Liver (tissue), 8 donors: ENCODE measurements at regions not wholly inside any gene's neighbourhood (a gene's known extent, or its start where the extent isn't known, plus 50 kb on each side); places are given as distances from the start of the nearest gene placed in this dataset.

Source experiments
- DNase-seq: peaks from one replicate; pipeline ENCODE4 v3.0.0-alpha.2; 2017; ENCODE audit warnings: low spot score
- H3K27ac ChIP-seq, 2 donors: one replicate each; pipeline ENCODE4 v1.7.0; 2013; ENCODE audit warnings: inconsistent platforms in 2 of 2, low read length in 2 of 2, control low read depth in 1 of 2, low read depth in 1 of 2, mild to moderate bottlenecking in 1 of 2
- H3K27me3 ChIP-seq, 4 donors: one replicate each; pipeline versions ENCODE4 v1.6.1 to v1.7.0; 2013; ENCODE audit warnings: low read length in 3 of 4, inconsistent platforms in 1 of 4, mild to moderate bottlenecking in 1 of 4, moderate library complexity in 1 of 4; ENCODE audit not compliant: control insufficient read depth in 4 of 4, insufficient read depth in 4 of 4
- H3K36me3 ChIP-seq, 4 donors: one replicate each; pipeline versions ENCODE4 v1.6.1 to v1.7.0; 2013; ENCODE audit warnings: low read length in 3 of 4, mild to moderate bottlenecking in 3 of 4, low read depth in 1 of 4, moderate library complexity in 1 of 4; ENCODE audit not compliant: control insufficient read depth in 4 of 4, insufficient read depth in 3 of 4
- H3K4me1 ChIP-seq, 4 donors: one replicate each; pipeline versions ENCODE4 v1.6.1 to v1.7.0; 2013; ENCODE audit warnings: low read length in 3 of 4, mild to moderate bottlenecking in 3 of 4, moderate library complexity in 1 of 4; ENCODE audit not compliant: control insufficient read depth in 4 of 4, insufficient read depth in 4 of 4
- H3K4me3 ChIP-seq, 3 donors: one replicate each; pipeline versions ENCODE4 v1.6.1 to v1.7.0; 2013; ENCODE audit warnings: low read length in 3 of 3, control low read depth in 1 of 3, low read depth in 1 of 3, mild to moderate bottlenecking in 1 of 3
- H3K9ac ChIP-seq, 2 donors: one replicate each; pipeline ENCODE4 v1.7.0; 2013; ENCODE audit warnings: low read length in 2 of 2, mild to moderate bottlenecking in 2 of 2, moderate library complexity in 2 of 2, control low read depth in 1 of 2, low read depth in 1 of 2
- H3K9me3 ChIP-seq, 4 donors: one replicate each; pipeline versions ENCODE4 v1.6.1 to v1.7.0; 2013; ENCODE audit warnings: low read length in 3 of 4; ENCODE audit not compliant: control insufficient read depth in 4 of 4
- EGR1 ChIP-seq, 2 donors: IDR thresholded peaks; 2 replicates each; pipeline ENCODE4 v1.6.1; 2016 to 2018; ENCODE audit warnings: antibody characterized with exemption in 2 of 2, low read depth in 2 of 2
- FOXA1 ChIP-seq: IDR thresholded peaks from 2 replicates; pipeline ENCODE4 v1.6.1; 2016; ENCODE audit warnings: antibody characterized with exemption
- FOXA2 ChIP-seq: IDR thresholded peaks from 2 replicates; pipeline ENCODE4 v1.6.1; 2016; ENCODE audit warnings: antibody characterized with exemption
- GABPA ChIP-seq, 2 donors: IDR thresholded peaks in 1 of 2; conservative IDR thresholded peaks in 1 of 2; 2 replicates each; pipeline ENCODE4 v1.6.1; 2016; ENCODE audit warnings: antibody characterized with exemption in 2 of 2, mild to moderate bottlenecking in 1 of 2, moderate library complexity in 1 of 2
- HNF4G ChIP-seq: IDR thresholded peaks from 2 replicates; pipeline ENCODE4 v1.6.1; 2016; ENCODE audit warnings: antibody characterized with exemption
- JUND ChIP-seq, 2 donors: IDR thresholded peaks; 2 replicates each; pipeline ENCODE4 v1.6.1; 2016; ENCODE audit warnings: antibody characterized with exemption in 2 of 2
- NR2F2 ChIP-seq: IDR thresholded peaks from 2 replicates; pipeline ENCODE4 v1.6.1; 2016; ENCODE audit warnings: antibody characterized with exemption
- RAD21 ChIP-seq, 2 donors: IDR thresholded peaks; 2 replicates each; pipeline ENCODE4 v1.6.1; 2016; ENCODE audit warnings: antibody characterized with exemption in 2 of 2, mild to moderate bottlenecking in 2 of 2
- RXRA ChIP-seq, 2 donors: IDR thresholded peaks; 2 replicates each; pipeline ENCODE4 v1.6.1; 2017 to 2018; ENCODE audit warnings: antibody characterized with exemption in 2 of 2, mild to moderate bottlenecking in 1 of 2
- SP1 ChIP-seq: IDR thresholded peaks from 2 replicates; pipeline ENCODE4 v1.6.1; 2018; ENCODE audit warnings: antibody characterized with exemption, mild to moderate bottlenecking
- TAF1 ChIP-seq: conservative IDR thresholded peaks from 2 replicates; pipeline ENCODE4 v1.6.1; 2016; ENCODE audit warnings: antibody characterized with exemption, mild to moderate bottlenecking
- YY1 ChIP-seq: IDR thresholded peaks from 2 replicates; pipeline ENCODE4 v1.6.1; 2016; ENCODE audit warnings: antibody characterized with exemption, mild to moderate bottlenecking
- WGBS: extraction: QIAGEN DNeasy Blood & Tissue Kit; methylation state at CpG from one replicate; pipeline ENCODE4 v1.1.7; 2013; 5-methylcytosine and 5-hydroxymethylcytosine counted together
- TF ChIP-seq, protein P1 (sequence below): IDR thresholded peaks from 2 replicates; pipeline ENCODE4 v1.6.1; 2016; ENCODE audit warnings: antibody characterized with exemption, mild to moderate bottlenecking
- TF ChIP-seq, protein P2 (sequence below): IDR thresholded peaks from 2 replicates; pipeline ENCODE4 v1.6.1; 2016; ENCODE audit warnings: antibody characterized with exemption
- TF ChIP-seq, protein P3 (sequence below): fragments of 150-350 bp; IDR thresholded peaks from 2 replicates; pipeline ENCODE4 v1.5.1; 2017; ENCODE audit warnings: improper control_type of control experiment, low read depth, low read length; ENCODE audit not compliant: missing input control
- TF ChIP-seq, protein P4 (sequence below): IDR thresholded peaks from 2 replicates; pipeline ENCODE4 v1.6.1; 2016; ENCODE audit warnings: antibody characterized with exemption
- TF ChIP-seq, protein P5 (sequence below): IDR thresholded peaks from 2 replicates; pipeline ENCODE4 v1.6.1; 2016; ENCODE audit warnings: antibody characterized with exemption
- donor health status: healthy.
- donor health status: healthy.
- donor health status: healthy.
- donor health status: healthy.
- donor health status: healthy.

DNA sequence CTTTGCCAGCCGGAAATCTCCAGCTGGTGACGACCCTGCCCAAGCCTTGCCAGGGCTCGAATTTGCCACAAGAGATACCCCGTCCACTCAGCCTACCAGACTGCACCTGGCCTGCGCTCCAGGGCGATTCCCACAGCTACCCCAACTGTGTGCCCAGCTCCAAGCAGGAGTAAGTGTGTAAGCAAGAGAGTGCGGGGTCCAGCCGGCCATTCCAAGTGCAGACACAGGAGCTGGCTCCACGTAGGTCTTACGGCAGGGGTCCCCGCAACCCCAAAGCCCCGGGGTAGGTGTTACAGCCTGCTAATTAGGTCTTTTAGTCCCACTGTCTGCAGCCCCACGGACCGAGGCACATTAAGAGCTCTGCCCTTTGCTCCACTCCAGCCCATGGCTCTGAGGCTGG lies 1305.2 kb downstream of the ARAP2 start:
- no peak for DNase-seq
- H3K27ac ChIP-seq, result no peak overlapping the region
- no peaks in the 10 kb centered on the region for H3K27me3 ChIP-seq
- H3K9ac ChIP-seq, result no peak overlapping the region
- 83% methylated on average over 14 of the region's 14 CpGs for WGBS
- TF ChIP-seq, protein P1, sequence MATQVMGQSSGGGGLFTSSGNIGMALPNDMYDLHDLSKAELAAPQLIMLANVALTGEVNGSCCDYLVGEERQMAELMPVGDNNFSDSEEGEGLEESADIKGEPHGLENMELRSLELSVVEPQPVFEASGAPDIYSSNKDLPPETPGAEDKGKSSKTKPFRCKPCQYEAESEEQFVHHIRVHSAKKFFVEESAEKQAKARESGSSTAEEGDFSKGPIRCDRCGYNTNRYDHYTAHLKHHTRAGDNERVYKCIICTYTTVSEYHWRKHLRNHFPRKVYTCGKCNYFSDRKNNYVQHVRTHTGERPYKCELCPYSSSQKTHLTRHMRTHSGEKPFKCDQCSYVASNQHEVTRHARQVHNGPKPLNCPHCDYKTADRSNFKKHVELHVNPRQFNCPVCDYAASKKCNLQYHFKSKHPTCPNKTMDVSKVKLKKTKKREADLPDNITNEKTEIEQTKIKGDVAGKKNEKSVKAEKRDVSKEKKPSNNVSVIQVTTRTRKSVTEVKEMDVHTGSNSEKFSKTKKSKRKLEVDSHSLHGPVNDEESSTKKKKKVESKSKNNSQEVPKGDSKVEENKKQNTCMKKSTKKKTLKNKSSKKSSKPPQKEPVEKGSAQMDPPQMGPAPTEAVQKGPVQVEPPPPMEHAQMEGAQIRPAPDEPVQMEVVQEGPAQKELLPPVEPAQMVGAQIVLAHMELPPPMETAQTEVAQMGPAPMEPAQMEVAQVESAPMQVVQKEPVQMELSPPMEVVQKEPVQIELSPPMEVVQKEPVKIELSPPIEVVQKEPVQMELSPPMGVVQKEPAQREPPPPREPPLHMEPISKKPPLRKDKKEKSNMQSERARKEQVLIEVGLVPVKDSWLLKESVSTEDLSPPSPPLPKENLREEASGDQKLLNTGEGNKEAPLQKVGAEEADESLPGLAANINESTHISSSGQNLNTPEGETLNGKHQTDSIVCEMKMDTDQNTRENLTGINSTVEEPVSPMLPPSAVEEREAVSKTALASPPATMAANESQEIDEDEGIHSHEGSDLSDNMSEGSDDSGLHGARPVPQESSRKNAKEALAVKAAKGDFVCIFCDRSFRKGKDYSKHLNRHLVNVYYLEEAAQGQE, result no peak
- TF ChIP-seq, protein P2, sequence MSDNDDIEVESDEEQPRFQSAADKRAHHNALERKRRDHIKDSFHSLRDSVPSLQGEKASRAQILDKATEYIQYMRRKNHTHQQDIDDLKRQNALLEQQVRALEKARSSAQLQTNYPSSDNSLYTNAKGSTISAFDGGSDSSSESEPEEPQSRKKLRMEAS, result no peak
- TF ChIP-seq FOXA2 (no peak), EGR1 (IDR thresholded peaks at IDR 0.05; ENCODE audit: low read depth in 2 of 2) (no peak), FOXA1 (no peak), JUND (IDR thresholded peaks at IDR 0.05) (no peak), YY1 (no peak), HNF4G (no peak), TAF1 (no peak), GABPA (IDR thresholded peaks at IDR 0.05 in 1 of 2, conservative IDR thresholded peaks at IDR 0.05 in 1 of 2) (no peak)
- TF ChIP-seq, protein P3, sequence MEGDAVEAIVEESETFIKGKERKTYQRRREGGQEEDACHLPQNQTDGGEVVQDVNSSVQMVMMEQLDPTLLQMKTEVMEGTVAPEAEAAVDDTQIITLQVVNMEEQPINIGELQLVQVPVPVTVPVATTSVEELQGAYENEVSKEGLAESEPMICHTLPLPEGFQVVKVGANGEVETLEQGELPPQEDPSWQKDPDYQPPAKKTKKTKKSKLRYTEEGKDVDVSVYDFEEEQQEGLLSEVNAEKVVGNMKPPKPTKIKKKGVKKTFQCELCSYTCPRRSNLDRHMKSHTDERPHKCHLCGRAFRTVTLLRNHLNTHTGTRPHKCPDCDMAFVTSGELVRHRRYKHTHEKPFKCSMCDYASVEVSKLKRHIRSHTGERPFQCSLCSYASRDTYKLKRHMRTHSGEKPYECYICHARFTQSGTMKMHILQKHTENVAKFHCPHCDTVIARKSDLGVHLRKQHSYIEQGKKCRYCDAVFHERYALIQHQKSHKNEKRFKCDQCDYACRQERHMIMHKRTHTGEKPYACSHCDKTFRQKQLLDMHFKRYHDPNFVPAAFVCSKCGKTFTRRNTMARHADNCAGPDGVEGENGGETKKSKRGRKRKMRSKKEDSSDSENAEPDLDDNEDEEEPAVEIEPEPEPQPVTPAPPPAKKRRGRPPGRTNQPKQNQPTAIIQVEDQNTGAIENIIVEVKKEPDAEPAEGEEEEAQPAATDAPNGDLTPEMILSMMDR, result no peak
- H3K36me3 ChIP-seq, result no peaks in the 10 kb centered on the region
- H3K4me3 ChIP-seq, result no peak overlapping the region
- H3K4me1 ChIP-seq, result no peaks in the 10 kb centered on the region
- H3K9me3 ChIP-seq, result no peaks in the 10 kb centered on the region

DNA sequence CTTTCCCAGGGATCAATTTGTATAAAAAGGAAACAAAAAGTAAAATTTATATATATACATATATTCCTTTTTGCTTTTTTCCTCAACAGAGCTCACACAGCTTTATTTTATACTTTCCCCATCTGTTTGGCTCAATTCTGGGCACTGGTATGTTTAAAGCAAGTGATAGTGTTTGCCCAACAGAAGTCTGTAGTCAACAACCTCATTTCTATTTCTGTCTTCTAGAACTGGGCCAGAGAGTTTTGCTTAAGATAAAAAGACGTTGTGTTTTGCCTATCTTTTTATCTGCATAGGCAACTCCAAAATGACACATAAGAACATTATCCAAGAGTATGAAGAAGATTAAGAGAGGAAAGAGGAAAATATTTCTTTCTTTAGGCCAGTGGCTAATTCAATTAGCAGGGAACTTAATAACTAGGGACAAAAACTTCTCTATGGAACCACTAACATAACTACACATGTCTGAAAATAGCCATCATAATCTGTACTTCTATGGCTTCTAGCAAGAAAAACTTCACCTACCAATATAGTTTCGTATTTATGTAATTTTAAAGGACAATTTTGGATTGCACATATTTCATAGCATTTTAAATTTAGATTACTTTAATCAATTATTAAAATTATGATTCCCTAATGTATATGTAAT lies 1300.5 kb downstream of the ARAP2 start:
- no peak overlapping the region for H3K27ac ChIP-seq
- WGBS, result 59% methylated on average over 2 of the region's 2 CpGs

More for the DNA sequence above, 1300.5 kb downstream of the ARAP2 start:
- Histone ChIP-seq H3K4me3 (no peak overlapping the region), H3K9me3 (no peaks in the 10 kb centered on the region), H3K9ac (no peak overlapping the region), H3K27me3 (no peaks in the 10 kb centered on the region), H3K36me3 (no peaks in the 10 kb centered on the region), H3K4me1 (no peaks in the 10 kb centered on the region)
- TF ChIP-seq, protein P2, result no peak
- TF ChIP-seq RAD21 (IDR thresholded peaks at IDR 0.05) (no peak), NR2F2 (no peak), JUND (IDR thresholded peaks at IDR 0.05) (no peak), GABPA (IDR thresholded peaks at IDR 0.05 in 1 of 2, conservative IDR thresholded peaks at IDR 0.05 in 1 of 2) (no peak), EGR1 (IDR thresholded peaks at IDR 0.05; ENCODE audit: low read depth in 2 of 2) (no peak), FOXA2 (no peak), TAF1 (no peak), HNF4G (no peak), SP1 (no peak), RXRA (IDR thresholded peaks at IDR 0.05) (no peak)
- TF ChIP-seq, protein P3, result no peak
- TF ChIP-seq, protein P4, sequence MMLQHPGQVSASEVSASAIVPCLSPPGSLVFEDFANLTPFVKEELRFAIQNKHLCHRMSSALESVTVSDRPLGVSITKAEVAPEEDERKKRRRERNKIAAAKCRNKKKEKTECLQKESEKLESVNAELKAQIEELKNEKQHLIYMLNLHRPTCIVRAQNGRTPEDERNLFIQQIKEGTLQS, result no peak
- TF ChIP-seq, protein P5, sequence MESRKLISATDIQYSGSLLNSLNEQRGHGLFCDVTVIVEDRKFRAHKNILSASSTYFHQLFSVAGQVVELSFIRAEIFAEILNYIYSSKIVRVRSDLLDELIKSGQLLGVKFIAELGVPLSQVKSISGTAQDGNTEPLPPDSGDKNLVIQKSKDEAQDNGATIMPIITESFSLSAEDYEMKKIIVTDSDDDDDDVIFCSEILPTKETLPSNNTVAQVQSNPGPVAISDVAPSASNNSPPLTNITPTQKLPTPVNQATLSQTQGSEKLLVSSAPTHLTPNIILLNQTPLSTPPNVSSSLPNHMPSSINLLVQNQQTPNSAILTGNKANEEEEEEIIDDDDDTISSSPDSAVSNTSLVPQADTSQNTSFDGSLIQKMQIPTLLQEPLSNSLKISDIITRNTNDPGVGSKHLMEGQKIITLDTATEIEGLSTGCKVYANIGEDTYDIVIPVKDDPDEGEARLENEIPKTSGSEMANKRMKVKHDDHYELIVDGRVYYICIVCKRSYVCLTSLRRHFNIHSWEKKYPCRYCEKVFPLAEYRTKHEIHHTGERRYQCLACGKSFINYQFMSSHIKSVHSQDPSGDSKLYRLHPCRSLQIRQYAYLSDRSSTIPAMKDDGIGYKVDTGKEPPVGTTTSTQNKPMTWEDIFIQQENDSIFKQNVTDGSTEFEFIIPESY, result no peak
- no peak for DNase-seq
